Smooth muscle cell (in vitro differentiated cells): ENCODE measurements at regions not wholly inside any gene's neighbourhood (a gene's known extent, or its start where the extent isn't known, plus 50 kb on each side); places are given as distances from the start of the nearest gene placed in this dataset.

ENCODE experiments used
- DNase-seq: peaks from one replicate; lab custom pipeline; 2025; ENCODE audit not compliant: unreplicated experiment; lab: John Stamatoyannopoulos, UW
- H2AFZ ChIP-seq: fragments of 200-600 bp; sonication (generic); 2 replicates; pipeline ENCODE4 v1.6.0; 2016; ENCODE audit warnings: antibody characterized with exemption, low read depth, mild to moderate bottlenecking
- H3F3A ChIP-seq: fragments of 200-600 bp; sonication (generic); 2 replicates; pipeline ENCODE4 v1.6.0; 2017; ENCODE audit warnings: antibody characterized with exemption, low read depth
- H3K27ac ChIP-seq: fragments of 200-600 bp; sonication (generic); 2 replicates; pipeline ENCODE4 v1.5.1; 2016; ENCODE audit warnings: low read depth, mild to moderate bottlenecking
- H3K27me3 ChIP-seq: fragments of 200-600 bp; sonication (generic); 2 replicates; pipeline ENCODE4 v1.6.1; 2016; ENCODE audit warnings: low read depth, mild to moderate bottlenecking
- H3K36me3 ChIP-seq: fragments of 200-600 bp; sonication (generic); 2 replicates; pipeline ENCODE4 v1.5.1; 2016; ENCODE audit warnings: low read depth
- H3K4me1 ChIP-seq: fragments of 200-600 bp; sonication (generic); 2 replicates; pipeline ENCODE4 v1.5.1; 2016; ENCODE audit warnings: low read depth
- H3K4me2 ChIP-seq: fragments of 200-600 bp; sonication (generic); 2 replicates; pipeline ENCODE4 v1.6.0; 2016; ENCODE audit warnings: mild to moderate bottlenecking
- H3K4me3 ChIP-seq: fragments of 200-600 bp; sonication (generic); 2 replicates; pipeline ENCODE4 v1.5.1; 2016; ENCODE audit warnings: mild to moderate bottlenecking
- H3K79me2 ChIP-seq: fragments of 200-600 bp; sonication (generic); 2 replicates; pipeline ENCODE4 v1.6.0; 2016; ENCODE audit warnings: low read depth, mild to moderate bottlenecking
- H3K9ac ChIP-seq: fragments of 200-600 bp; sonication (generic); 2 replicates; pipeline ENCODE4 v1.6.0; 2016; ENCODE audit warnings: low read depth
- H3K9me3 ChIP-seq: fragments of 200-600 bp; sonication (generic); replicated peaks from 2 replicates; pipeline ENCODE4 v1.5.1; 2016; ENCODE audit warnings: low read depth
- H4K20me1 ChIP-seq: fragments of 200-600 bp; sonication (generic); 2 replicates; pipeline ENCODE4 v1.6.0; 2016; ENCODE audit warnings: low read depth
- CTCF ChIP-seq: fragments of 200-600 bp; sonication (generic); IDR thresholded peaks from 2 replicates; pipeline ENCODE4 v1.5.1; 2017; ENCODE audit warnings: borderline replicate concordance, mild to moderate bottlenecking, antibody characterized with exemption; ENCODE audit not compliant: insufficient read depth, poor library complexity, severe bottlenecking
- WGBS: methylation state at CpG from one replicate; pipeline ENCODE4 v1.1.7; 2016; ENCODE audit warnings: low lambda C conversion rate; 5-methylcytosine and 5-hydroxymethylcytosine counted together

- 68% methylated on average over 4 of the region's 4 CpGs for WGBS
- no peak for DNase-seq
- no peak overlapping the region for H3K4me3 ChIP-seq
- H3K4me1 ChIP-seq: no peaks in the 10 kb centered on the region
- no peak overlapping the region for H2AFZ ChIP-seq
- TF ChIP-seq CTCF: no peak
- no peaks in the 10 kb centered on the region for H3K9me3 ChIP-seq
- H3K4me2 ChIP-seq: no peak overlapping the region
- no peaks in the 10 kb centered on the region for H3F3A ChIP-seq
- no peak overlapping the region for H3K27ac ChIP-seq
- H3K36me3 ChIP-seq: no peaks in the 10 kb centered on the region
- no peak overlapping the region for H3K9ac ChIP-seq
- no peaks in the 10 kb centered on the region for H4K20me1 ChIP-seq
- H3K27me3 ChIP-seq: no peaks in the 10 kb centered on the region
- H3K79me2 ChIP-seq: no peaks in the 10 kb centered on the region
Measured at GRCh38 chr3:72553298-72553697, 294.9 kb downstream of the SHQ1 start.

GRCh38 chr3:72550582-72551262, 297.5 kb downstream of the SHQ1 start:
- Histone ChIP-seq H3K27ac (no peak overlapping the region), H3K36me3 (no peaks in the 10 kb centered on the region), H3K27me3 (no peaks in the 10 kb centered on the region), H4K20me1 (no peaks in the 10 kb centered on the region), H3K79me2 (no peaks in the 10 kb centered on the region), H2AFZ (no peak overlapping the region), H3K9ac (no peak overlapping the region), H3F3A (no peaks in the 10 kb centered on the region), H3K4me2 (no peak overlapping the region), H3K4me3 (no peak overlapping the region), H3K4me1 (no peaks in the 10 kb centered on the region), H3K9me3 (no peaks in the 10 kb centered on the region)
- WGBS: 94% methylated on average over 4 of the region's 4 CpGs
- no peak for TF ChIP-seq CTCF
- no peak for DNase-seq

- Histone ChIP-seq H3K27me3 (no peaks in the 10 kb centered on the region), H4K20me1 (no peaks in the 10 kb centered on the region), H3K9ac (no peak overlapping the region), H3K9me3 (no peaks in the 10 kb centered on the region), H3F3A (no peaks in the 10 kb centered on the region), H3K4me1 (no peaks in the 10 kb centered on the region), H3K4me2 (no peak overlapping the region), H3K79me2 (no peaks in the 10 kb centered on the region), H3K27ac (no peak overlapping the region), H2AFZ (no peak overlapping the region), H3K36me3 (no peaks in the 10 kb centered on the region), H3K4me3 (no peak overlapping the region)
- no peak for TF ChIP-seq CTCF
- no peak for DNase-seq
- 95% methylated on average over 11 of the region's 12 CpGs for WGBS
Measured at GRCh38 chr3:72549761-72550581, 298.3 kb downstream of the SHQ1 start.
